ENCODE measurements at regions not wholly inside any gene's neighbourhood (a gene's known extent, or its start where the extent isn't known, plus 50 kb on each side); places are given as distances from the start of the nearest gene placed in this dataset.

GRCh38 chr6:21502682-21503081 lies 90.9 kb upstream of the SOX4 start:
- TF ChIP-seq YY1 (tag by site-specific recombination; IDR thresholded peaks at IDR 0.05) (no peak), REST (tag by site-specific recombination; IDR thresholded peaks at IDR 0.05) (no peak), CTCF (tag by site-specific recombination; IDR thresholded peaks at IDR 0.05) (no peak), ZNF133 (tag by site-specific recombination; IDR thresholded peaks at IDR 0.05) (no peak), ZNF121 (tag by site-specific recombination; IDR thresholded peaks at IDR 0.05) (no peak), ZBTB26 (tag by site-specific recombination; optimal IDR thresholded peaks at IDR 0.05) (no peak), INSM2 (tag by site-specific recombination; IDR thresholded peaks at IDR 0.05) (no peak), ZNF785 (tag by site-specific recombination; IDR thresholded peaks at IDR 0.05) (no peak), ZNF544 (tag by site-specific recombination; IDR thresholded peaks at IDR 0.05) (no peak), SP2 (tag by site-specific recombination; IDR thresholded peaks at IDR 0.05) (no peak)
